ENCODE measurements at regions not wholly inside any gene's neighbourhood (a gene's known extent, or its start where the extent isn't known, plus 50 kb on each side); places are given as distances from the start of the nearest gene placed in this dataset.

GRCh38 chr1:216953495-216953894 lies 230.3 kb upstream of the ESRRG start:
- DNase-seq, result no peak

- DNase-seq, result no peak
These were observed 229.6 kb upstream of the ESRRG start for GRCh38 chr1:216952864-216953263.

- DNase-seq, result no peak
These were observed 222.4 kb upstream of the ESRRG start for GRCh38 chr1:216945538-216946080.

GRCh38 chr1:216944864-216945510 lies 221.8 kb upstream of the ESRRG start:
- DNase-seq, result no peak

GRCh38 chr1:216937491-216937890 lies 214.3 kb upstream of the ESRRG start:
- no peak for DNase-seq

GRCh38 chr1:216936779-216937178 lies 213.6 kb upstream of the ESRRG start:
- DNase-seq, result no peak

- DNase-seq, result no peak
These were observed 212.7 kb upstream of the ESRRG start for GRCh38 chr1:216935901-216936300.

- DNase-seq, result no peak
These were observed 209.2 kb upstream of the ESRRG start for GRCh38 chr1:216932424-216932823.

GRCh38 chr1:216929870-216930582 lies 206.8 kb upstream of the ESRRG start:
- no peak for DNase-seq

- DNase-seq, result no peak
These were observed 204.4 kb upstream of the ESRRG start for GRCh38 chr1:216927633-216928032.

- DNase-seq, result no peak
These were observed 203.7 kb upstream of the ESRRG start for GRCh38 chr1:216926720-216927510.

- DNase-seq, result no peak
These were observed 202.9 kb upstream of the ESRRG start for GRCh38 chr1:216925962-216926625.

GRCh38 chr1:216924732-216925131 lies 201.5 kb upstream of the ESRRG start:
- no peak for DNase-seq

GRCh38 chr1:216923601-216924000 lies 200.4 kb upstream of the ESRRG start:
- no peak for DNase-seq

GRCh38 chr1:216922406-216922805 lies 199.2 kb upstream of the ESRRG start:
- DNase-seq, result no peak

GRCh38 chr1:216921866-216922265 lies 198.6 kb upstream of the ESRRG start:
- DNase-seq, result no peak

GRCh38 chr1:216919060-216919970 lies 196.1 kb upstream of the ESRRG start:
- DNase-seq, result no peak

- DNase-seq, result no peak
These were observed 193.7 kb upstream of the ESRRG start for GRCh38 chr1:216916890-216917438.

- no peak for DNase-seq
These were observed 191.7 kb upstream of the ESRRG start for GRCh38 chr1:216914974-216915373.

- no peak for DNase-seq
These were observed 190.7 kb upstream of the ESRRG start for GRCh38 chr1:216913976-216914375.

- DNase-seq, result no peak
These were observed 187.0 kb upstream of the ESRRG start for GRCh38 chr1:216910081-216910840.

Measured in NCI-H1417 treated with DMSO at 0.1 percent for 48 hours (cell line).